Right cardiac atrium (tissue), 5 donors: ENCODE measurements at regions not wholly inside any gene's neighbourhood (a gene's known extent, or its start where the extent isn't known, plus 50 kb on each side); places are given as distances from the start of the nearest gene placed in this dataset.

Experiments used
- ATAC-seq, 2 donors: fragments of 200-7000 bp; cut with Tn5 transposase; one replicate each; pipeline versions ENCODE4 v1.8.0 to v1.9.1; 2020; ENCODE audit warnings: moderate library complexity in 2 of 2, mild to moderate bottlenecking in 1 of 2
- DNase-seq, 3 donors: peaks; one replicate each; pipeline ENCODE4 v3.0.0-alpha.2; 2020
- H3K27ac ChIP-seq: one replicate; pipeline ENCODE4 v1.5.1; 2013; ENCODE audit warnings: mild to moderate bottlenecking, low read length, control low read depth, moderate library complexity
- H3K27me3 ChIP-seq: one replicate; pipeline ENCODE4 v1.6.1; 2013; ENCODE audit not compliant: control insufficient read depth, insufficient read depth
- H3K4me1 ChIP-seq: one replicate; pipeline ENCODE4 v1.6.1; 2013; ENCODE audit warnings: low read length; ENCODE audit not compliant: control insufficient read depth, insufficient read depth
- H3K4me3 ChIP-seq: one replicate; pipeline ENCODE4 v1.5.1; 2013; ENCODE audit warnings: low read length, control low read depth
- H3K9me3 ChIP-seq: one replicate; pipeline ENCODE4 v1.6.1; 2013; ENCODE audit warnings: low read length; ENCODE audit not compliant: control insufficient read depth
- WGBS: extraction: QIAGEN DNeasy Blood & Tissue Kit; methylation state at CpG from one replicate; pipeline ENCODE4 v1.1.7; 2013; 5-methylcytosine and 5-hydroxymethylcytosine counted together
- intact Hi-C, 4 donors: fragments of 100-400 bp; cut with DNase I; formaldehyde crosslinking; loops; one replicate each; pipeline versions ENCODE4 v1.11.0 to v1.14.0; 2022 to 2023
- donor health status: healthy with polysubstance abuse.
- donor health status: DM: no; HTN: yes; CAD: no.
- donor health status: DM: no; HTN: no; CAD: no.
- donor health status: DM: no; HTN: yes; CAD: no; lungs with severe emphysema.
- donor health status: DM: yes; HTN: yes; CAD: no.

GRCh38 chr15:47582233-47582632 is 135.1 kb upstream of the SEMA6D start:
- DNase-seq, result no peak
- H3K4me1 ChIP-seq, result no peaks in the 10 kb centered on the region
- H3K4me3 ChIP-seq, result no peak overlapping the region
- no peaks in the 10 kb centered on the region for H3K27me3 ChIP-seq
- no peak for ATAC-seq
- no peak overlapping the region for H3K27ac ChIP-seq
- no peaks in the 10 kb centered on the region for H3K9me3 ChIP-seq
- intact Hi-C loops, result no loop called here
- WGBS, result 83% methylated on average over 4 of the region's 4 CpGs

- Histone ChIP-seq H3K4me3 (no peak overlapping the region), H3K27ac (no peak overlapping the region), H3K4me1 (peaks cover 4% of the 10 kb centered on the region), H3K9me3 (no peaks in the 10 kb centered on the region), H3K27me3 (no peaks in the 10 kb centered on the region)
- WGBS, result 98% methylated on average over 3 of the region's 3 CpGs
- ATAC-seq, result no peak
- DNase-seq, result no peak
- intact Hi-C loops, result no loop called here
These were observed 133.0 kb upstream of the SEMA6D start for GRCh38 chr15:47584316-47584715.

GRCh38 chr15:47586653-47587224 is 130.6 kb upstream of the SEMA6D start:
- H3K9me3 ChIP-seq, result no peaks in the 10 kb centered on the region
- 58% methylated on average over 6 of the region's 6 CpGs for WGBS
- ATAC-seq (peak in 1 of 2 donors; percentile 48), DNase-seq (peak; percentile 39 to 78 (median 61))
- H3K27me3 ChIP-seq, result no peaks in the 10 kb centered on the region
- H3K4me1 ChIP-seq, result peaks cover 4% of the 10 kb centered on the region
- no peak overlapping the region for H3K27ac ChIP-seq
- H3K4me3 ChIP-seq, result no peak overlapping the region
- intact Hi-C loops, result no loop called here

- Histone ChIP-seq H3K27me3 (no peaks in the 10 kb centered on the region), H3K27ac (no peak overlapping the region)
- intact Hi-C loops, result no loop called here
These were observed 129.1 kb upstream of the SEMA6D start for GRCh38 chr15:47587940-47588802.

GRCh38 chr15:47588958-47589357 is 128.3 kb upstream of the SEMA6D start:
- Histone ChIP-seq H3K4me3 (no peak overlapping the region), H3K27me3 (no peaks in the 10 kb centered on the region), H3K9me3 (no peaks in the 10 kb centered on the region), H3K4me1 (peaks cover 4% of the 10 kb centered on the region), H3K27ac (peak overlapping the region; percentile 23)
- intact Hi-C loops, result no loop called here
- WGBS, result 86% methylated on average over 6 of the region's 6 CpGs
- ATAC-seq (no peak), DNase-seq (no peak)

More at GRCh38 chr15:47587940-47588802, 129.1 kb upstream of the SEMA6D start:
- 56% methylated on average over 6 of the region's 6 CpGs for WGBS
- Histone ChIP-seq H3K9me3 (no peaks in the 10 kb centered on the region), H3K4me1 (peaks cover 4% of the 10 kb centered on the region), H3K4me3 (no peak overlapping the region)
- peak in 1 of 3 donors; percentile 39 for DNase-seq
- peak; percentile 72 to 77 for ATAC-seq

GRCh38 chr15:47598996-47599395 is 118.3 kb upstream of the SEMA6D start:
- intact Hi-C loops, result no loop called here
- Histone ChIP-seq H3K4me3 (no peak overlapping the region), H3K27me3 (no peaks in the 10 kb centered on the region), H3K4me1 (no peaks in the 10 kb centered on the region), H3K27ac (no peak overlapping the region), H3K9me3 (no peaks in the 10 kb centered on the region)
- ATAC-seq (no peak), DNase-seq (no peak)
- WGBS, result 43% methylated on average over 3 of the region's 3 CpGs

GRCh38 chr15:47599806-47600205 is 117.5 kb upstream of the SEMA6D start:
- DNase-seq (no peak), ATAC-seq (no peak)
- WGBS, result 92% methylated on average over 2 of the region's 2 CpGs
- Histone ChIP-seq H3K27me3 (no peaks in the 10 kb centered on the region), H3K4me3 (no peak overlapping the region), H3K4me1 (no peaks in the 10 kb centered on the region), H3K9me3 (no peaks in the 10 kb centered on the region), H3K27ac (no peak overlapping the region)
- intact Hi-C loops, result no loop called here

- Histone ChIP-seq H3K27me3 (no peaks in the 10 kb centered on the region), H3K27ac (no peak overlapping the region), H3K4me3 (no peak overlapping the region), H3K9me3 (no peaks in the 10 kb centered on the region), H3K4me1 (no peaks in the 10 kb centered on the region)
- 63% methylated on average over 1 of the region's 1 CpG for WGBS
- intact Hi-C loops, result no loop called here
- no peak for ATAC-seq
- no peak for DNase-seq
These were observed 115.2 kb upstream of the SEMA6D start for GRCh38 chr15:47602121-47602520.

- no peaks in the 10 kb centered on the region for H3K27me3 ChIP-seq
- WGBS, result 98% methylated on average over 2 of the region's 2 CpGs
- H3K9me3 ChIP-seq, result no peaks in the 10 kb centered on the region
- intact Hi-C loops, result no loop called here
- DNase-seq (no peak), ATAC-seq (no peak)
- no peak overlapping the region for H3K4me3 ChIP-seq
- no peaks in the 10 kb centered on the region for H3K4me1 ChIP-seq
- H3K27ac ChIP-seq, result no peak overlapping the region
These were observed 114.3 kb upstream of the SEMA6D start for GRCh38 chr15:47603026-47603425.

GRCh38 chr15:47607695-47608094 is 109.6 kb upstream of the SEMA6D start:
- Histone ChIP-seq H3K9me3 (no peaks in the 10 kb centered on the region), H3K4me1 (no peaks in the 10 kb centered on the region), H3K27ac (no peak overlapping the region), H3K27me3 (no peaks in the 10 kb centered on the region), H3K4me3 (no peak overlapping the region)
- ATAC-seq (peak; percentile 57 to 75), DNase-seq (peak in 2 of 3 donors; percentile 15 to 43)
- intact Hi-C loops, result no loop called here

- Histone ChIP-seq H3K4me1 (no peaks in the 10 kb centered on the region), H3K27me3 (no peaks in the 10 kb centered on the region), H3K27ac (no peak overlapping the region), H3K9me3 (no peaks in the 10 kb centered on the region), H3K4me3 (no peak overlapping the region)
- ATAC-seq (no peak), DNase-seq (no peak)
- intact Hi-C loops, result no loop called here
- WGBS, result 67% methylated on average over 2 of the region's 2 CpGs
These were observed 107.6 kb upstream of the SEMA6D start for GRCh38 chr15:47609693-47610092.
